Lower leg skin (tissue), 4 donors: ENCODE measurements at regions not wholly inside any gene's neighbourhood (a gene's known extent, or its start where the extent isn't known, plus 50 kb on each side); places are given as distances from the start of the nearest gene placed in this dataset.

Experiments
- DNase-seq, 2 donors: peaks; one replicate each; pipeline ENCODE4 v3.0.0-alpha.2; 2019; ENCODE audit warnings: low spot score in 2 of 2
- H3K4me3 ChIP-seq: fragments of 200-600 bp; sonication (generic); 2 replicates; pipeline ENCODE4 v1.5.1; 2017; ENCODE audit warnings: mild to moderate bottlenecking, low read depth; ENCODE audit not compliant: poor library complexity, severe bottlenecking
- POLR2A ChIP-seq, 2 donors: fragments of 450-650 bp; IDR thresholded peaks; one replicate each; pipeline ENCODE4 v1.6.1; 2016 to 2017; ENCODE audit warnings: antibody characterized with exemption in 2 of 2, mild to moderate bottlenecking in 1 of 2, moderate library complexity in 1 of 2
- WGBS, 2 donors: methylation state at CpG; one replicate each; pipeline ENCODE4 v1.1.5; 2018; 5-methylcytosine and 5-hydroxymethylcytosine counted together
- intact Hi-C: fragments of 100-400 bp; cut with DNase I; formaldehyde crosslinking; loops from one replicate; pipeline ENCODE4 v1.15.0; 2023; ENCODE audit warnings: low total_unique reads
- TF ChIP-seq, protein P1 (sequence below), 3 donors: fragments of 450-650 bp; IDR thresholded peaks; one replicate each; pipeline ENCODE4 v1.5.1; 2016; ENCODE audit warnings: antibody characterized with exemption in 3 of 3, mild to moderate bottlenecking in 3 of 3, moderate library complexity in 2 of 3

DNA sequence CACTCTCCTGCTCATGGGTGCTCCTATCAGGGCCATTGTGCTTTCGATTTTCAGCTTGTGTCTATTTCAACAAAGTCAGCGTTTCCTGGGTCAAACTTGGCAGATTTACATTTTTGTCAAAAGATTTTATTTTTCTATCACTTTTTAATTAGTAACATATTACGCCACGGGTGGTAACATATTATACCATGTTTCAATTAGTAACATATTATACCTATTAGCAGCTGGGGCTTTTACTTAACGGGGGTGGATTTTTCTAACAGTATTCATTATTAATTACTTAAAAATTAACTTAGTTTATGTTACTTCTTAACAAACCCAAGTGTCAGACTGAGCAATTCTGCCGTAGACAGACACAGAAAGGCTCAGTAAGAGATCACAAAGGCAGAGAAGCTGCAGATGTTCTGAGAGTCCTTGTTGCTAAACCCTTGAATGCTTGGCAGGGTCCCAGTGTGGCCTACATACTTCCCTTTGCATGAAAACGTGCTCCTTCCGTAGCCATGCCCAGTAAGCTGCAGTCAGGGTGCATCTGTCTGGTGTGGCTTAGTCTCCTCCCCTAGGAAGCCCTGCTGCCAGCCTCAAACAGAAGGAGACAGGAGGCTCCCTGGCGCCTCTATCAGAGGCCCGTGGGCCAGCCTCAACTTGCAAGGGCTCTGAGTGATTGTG lies 263.1 kb upstream of the CXCL12 start:
- DNase-seq = no peak
- intact Hi-C loops = no loop called here
- no peak for TF ChIP-seq POLR2A (IDR thresholded peaks at IDR 0.05)
- TF ChIP-seq, protein P1, sequence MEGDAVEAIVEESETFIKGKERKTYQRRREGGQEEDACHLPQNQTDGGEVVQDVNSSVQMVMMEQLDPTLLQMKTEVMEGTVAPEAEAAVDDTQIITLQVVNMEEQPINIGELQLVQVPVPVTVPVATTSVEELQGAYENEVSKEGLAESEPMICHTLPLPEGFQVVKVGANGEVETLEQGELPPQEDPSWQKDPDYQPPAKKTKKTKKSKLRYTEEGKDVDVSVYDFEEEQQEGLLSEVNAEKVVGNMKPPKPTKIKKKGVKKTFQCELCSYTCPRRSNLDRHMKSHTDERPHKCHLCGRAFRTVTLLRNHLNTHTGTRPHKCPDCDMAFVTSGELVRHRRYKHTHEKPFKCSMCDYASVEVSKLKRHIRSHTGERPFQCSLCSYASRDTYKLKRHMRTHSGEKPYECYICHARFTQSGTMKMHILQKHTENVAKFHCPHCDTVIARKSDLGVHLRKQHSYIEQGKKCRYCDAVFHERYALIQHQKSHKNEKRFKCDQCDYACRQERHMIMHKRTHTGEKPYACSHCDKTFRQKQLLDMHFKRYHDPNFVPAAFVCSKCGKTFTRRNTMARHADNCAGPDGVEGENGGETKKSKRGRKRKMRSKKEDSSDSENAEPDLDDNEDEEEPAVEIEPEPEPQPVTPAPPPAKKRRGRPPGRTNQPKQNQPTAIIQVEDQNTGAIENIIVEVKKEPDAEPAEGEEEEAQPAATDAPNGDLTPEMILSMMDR (IDR thresholded peaks at IDR 0.05) = no peak
- no peak overlapping the region for H3K4me3 ChIP-seq
- 50 to 51% methylated on average over 10 of the region's 10 CpGs for WGBS, 2 donors

DNA sequence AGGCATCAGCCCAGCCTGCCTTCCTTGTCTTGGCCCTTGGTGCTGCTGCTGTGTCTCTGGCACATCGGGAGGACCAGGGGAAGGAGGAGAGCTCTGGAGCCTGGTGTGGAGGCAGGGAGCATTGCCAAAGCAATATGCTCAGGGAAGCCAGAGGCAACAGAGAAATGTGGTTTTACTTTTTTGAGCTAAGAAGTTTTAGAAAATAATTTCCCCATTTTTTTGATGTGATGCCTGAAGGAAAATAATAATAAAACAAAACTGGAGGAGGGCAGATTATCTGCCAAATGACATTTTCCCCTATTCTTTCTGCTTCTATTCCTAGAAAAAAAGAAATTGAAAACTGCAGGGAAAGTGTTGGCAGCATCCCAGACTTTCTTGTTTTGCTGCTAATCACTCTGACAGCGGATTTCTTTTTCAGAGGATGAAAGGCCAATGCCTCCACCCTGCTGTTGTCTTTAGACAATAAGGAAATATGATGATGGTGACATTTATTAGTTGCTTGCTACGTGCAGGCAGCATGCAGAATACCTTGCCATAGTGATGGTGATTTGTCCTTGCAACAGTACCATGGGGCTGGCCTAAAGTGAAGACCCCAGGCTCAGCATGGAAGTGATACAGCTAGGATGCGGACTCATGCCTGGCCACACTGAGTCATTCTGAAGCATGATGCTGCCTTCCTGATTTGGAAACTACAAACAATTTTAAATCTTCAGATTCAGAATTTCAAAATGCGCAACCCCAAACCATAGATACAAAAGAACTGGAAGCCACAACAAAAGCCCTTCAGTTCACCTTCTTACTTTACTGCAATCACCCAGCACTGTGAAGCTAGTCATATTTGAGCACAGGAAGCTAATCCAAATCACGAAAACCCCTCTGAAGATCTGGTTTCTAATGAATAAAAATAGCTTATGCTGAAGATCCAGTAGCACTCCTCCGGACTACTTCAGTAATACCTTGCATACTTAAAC lies 260.2 kb upstream of the TMEM72 start:
- WGBS, 2 donors = 34 to 38% methylated on average over 7 of the region's 7 CpGs

DNA sequence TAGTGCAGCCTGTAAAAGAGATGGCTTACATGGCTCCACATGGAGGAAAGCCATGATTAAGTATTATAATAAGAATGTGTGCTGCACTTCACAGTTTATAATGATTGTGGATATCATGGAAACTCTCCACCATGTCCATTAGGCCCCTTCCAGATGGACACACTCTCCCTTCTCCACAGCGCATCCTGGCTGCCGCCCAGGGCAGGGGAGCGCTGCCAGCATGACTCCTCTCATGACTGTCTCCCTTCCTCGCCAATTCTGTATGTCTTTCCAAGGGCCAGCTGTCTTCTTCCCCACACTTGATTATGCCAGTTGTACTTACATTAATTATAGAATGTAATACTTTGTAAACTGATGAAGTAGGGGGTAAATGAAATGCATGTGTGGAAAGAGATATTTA lies 259.3 kb upstream of the TMEM72 start:
- 53 to 80% methylated on average over 4 of the region's 4 CpGs for WGBS, 2 donors
- DNase-seq = no peak
- H3K4me3 ChIP-seq = no peak overlapping the region
- intact Hi-C loops = loop anchor here (1.0 kb wide), 1 partner anchor 10 kb away; no protein-coding TSS in a partner anchor
- TF ChIP-seq POLR2A (IDR thresholded peaks at IDR 0.05) = no peak
- TF ChIP-seq, protein P1 (IDR thresholded peaks at IDR 0.05) = no peak

More for the DNA sequence above, 260.2 kb upstream of the TMEM72 start:
- intact Hi-C loops = loop anchor here (1.0 kb wide), 1 partner anchor 11 kb away; no protein-coding TSS in a partner anchor
- TF ChIP-seq, protein P1 (IDR thresholded peaks at IDR 0.05) = no peak
- no peak for TF ChIP-seq POLR2A (IDR thresholded peaks at IDR 0.05)
- no peak for DNase-seq
- H3K4me3 ChIP-seq = no peak overlapping the region

DNA sequence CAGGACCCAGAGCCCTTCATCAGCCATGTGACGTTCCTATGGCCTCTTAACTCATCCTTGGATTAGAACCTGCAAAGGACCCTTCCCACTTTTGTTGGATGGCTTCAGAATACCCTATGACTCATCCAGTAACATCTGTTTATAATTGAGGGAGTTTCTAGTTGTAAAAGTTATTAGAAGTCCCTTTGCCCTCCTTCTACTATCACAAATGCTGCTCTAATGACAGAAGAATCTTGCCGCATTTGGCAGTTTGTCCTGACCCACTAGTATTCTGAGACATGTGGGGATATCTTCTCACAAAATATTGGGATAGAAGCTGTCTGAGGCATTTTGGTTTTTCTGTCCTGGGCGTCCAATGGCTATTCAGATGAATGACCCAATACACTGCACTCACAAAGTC lies 251.8 kb upstream of the TMEM72 start:
- no peak overlapping the region for H3K4me3 ChIP-seq
- no peak for DNase-seq
- intact Hi-C loops = no loop called here
- TF ChIP-seq, protein P1 (IDR thresholded peaks at IDR 0.05) = no peak
- TF ChIP-seq POLR2A (IDR thresholded peaks at IDR 0.05) = no peak
- 61 to 69% methylated on average over 3 of the region's 3 CpGs for WGBS, 2 donors

DNA sequence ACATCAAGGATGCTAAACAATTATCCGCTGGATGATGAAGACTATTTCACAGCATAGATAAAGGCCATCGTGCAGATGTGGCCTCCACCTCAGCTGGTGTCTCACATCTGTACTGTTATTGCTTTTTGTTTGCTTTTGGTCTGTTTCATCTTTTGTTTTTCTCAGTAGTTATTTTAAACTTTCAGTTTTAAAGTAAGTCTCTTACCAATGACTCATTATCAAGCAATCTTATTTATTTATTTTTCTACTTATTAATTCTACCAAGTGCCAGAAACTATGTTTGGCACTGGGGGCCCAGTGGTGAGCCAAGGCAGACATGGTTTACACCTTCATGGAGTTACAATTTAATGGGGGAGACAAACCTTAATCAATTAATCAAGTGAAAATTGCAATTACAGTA lies 250.9 kb upstream of the TMEM72 start:
- intact Hi-C loops = no loop called here
- H3K4me3 ChIP-seq = no peak overlapping the region
- no peak for TF ChIP-seq POLR2A (IDR thresholded peaks at IDR 0.05)
- TF ChIP-seq, protein P1 (IDR thresholded peaks at IDR 0.05) = no peak
- 76 to 83% methylated on average over 2 of the region's 2 CpGs for WGBS, 2 donors
- DNase-seq = no peak
